ENCODE measurements at regions not wholly inside any gene's neighbourhood (a gene's known extent, or its start where the extent isn't known, plus 50 kb on each side); places are given as distances from the start of the nearest gene placed in this dataset.
"Not testable (repeated sequence)": the region's sequence is repeated elsewhere in the genome, so short reads cannot be mapped to it uniquely, and the experiment has no call there.

- Histone ChIP-seq H3K9me3 (replicated peaks in 1 of 11) (no peaks in the 10 kb centered on the region), H3K4me2 (no peak overlapping the region), H3K36me3 (no peaks in the 10 kb centered on the region), H3K4me1 (no peaks in the 10 kb centered on the region), H3K9ac (no peak overlapping the region), H3K4me3 (no peak overlapping the region), H3K27me3 (no peaks in the 10 kb centered on the region), H4K20me1 (no peaks in the 10 kb centered on the region), H3K27ac (no peak overlapping the region)
- TF ChIP-seq Cebpa-rat (IDR thresholded peaks at IDR 0.05) = no peak
Measured at GRCh38 chr11:38009932-38010331, 1411.9 kb upstream of the RAG2 start.

- H3K4me3 ChIP-seq = no peak overlapping the region
- no peaks in the 10 kb centered on the region for H4K20me1 ChIP-seq
- H3K27ac ChIP-seq = no peak overlapping the region
- no peaks in the 10 kb centered on the region for H3K36me3 ChIP-seq
- no peak for TF ChIP-seq Cebpa-rat (IDR thresholded peaks at IDR 0.05)
- no peaks in the 10 kb centered on the region for H3K4me1 ChIP-seq
- H3K9me3 ChIP-seq (replicated peaks in 1 of 11) = peaks cover 0 to 7% (median 4%) of the 10 kb centered on the region in 11 experiments; a peak in 9 of 22 replicates
- no peak overlapping the region for H3K4me2 ChIP-seq
- H3K9ac ChIP-seq = no peak overlapping the region
- H3K27me3 ChIP-seq = no peaks in the 10 kb centered on the region
Measured at GRCh38 chr11:38006466-38006865, 1408.4 kb upstream of the RAG2 start.

DNA sequence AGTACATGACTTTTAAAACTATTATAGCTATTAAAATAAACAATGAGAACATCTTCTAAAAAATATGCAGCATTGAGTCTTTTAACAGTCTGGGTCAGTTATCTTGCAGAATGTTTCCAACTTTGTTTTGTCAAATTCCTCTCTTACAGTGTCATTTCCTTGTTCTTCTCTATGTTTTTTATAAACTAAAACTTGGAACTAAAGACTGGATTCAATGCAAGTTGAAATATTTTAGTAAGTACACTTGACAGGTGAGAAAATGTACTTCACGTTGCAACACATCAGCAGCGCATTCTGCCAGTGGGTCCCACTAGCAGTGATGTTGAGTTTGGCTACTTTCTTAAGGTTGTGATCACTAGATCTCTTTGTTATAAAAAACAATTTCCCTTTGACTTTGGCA lies 1407.6 kb upstream of the RAG2 start:
- Histone ChIP-seq H3K27me3 (no peaks in the 10 kb centered on the region), H3K9ac (no peak overlapping the region), H3K4me2 (no peak overlapping the region), H3K9me3 (replicated peaks in 1 of 11) (peaks cover 0 to 7% (median 4%) of the 10 kb centered on the region in 11 experiments; a peak in 9 of 22 replicates), H4K20me1 (no peaks in the 10 kb centered on the region), H3K27ac (no peak overlapping the region), H3K4me3 (no peak overlapping the region), H3K36me3 (no peaks in the 10 kb centered on the region), H3K4me1 (no peaks in the 10 kb centered on the region)
- no peak for TF ChIP-seq Cebpa-rat (IDR thresholded peaks at IDR 0.05)

- no peaks in the 10 kb centered on the region for H3K4me1 ChIP-seq
Measured at GRCh38 chr11:37999171-37999570, 1401.1 kb upstream of the RAG2 start.

GRCh38 chr11:37995886-37996285 lies 1397.8 kb upstream of the RAG2 start:
- no peak for TF ChIP-seq Cebpa-rat (IDR thresholded peaks at IDR 0.05)
- Histone ChIP-seq H3K36me3 (no peaks in the 10 kb centered on the region), H3K4me1 (no peaks in the 10 kb centered on the region), H3K4me2 (no peak overlapping the region), H3K9ac (no peak overlapping the region), H4K20me1 (no peaks in the 10 kb centered on the region), H3K9me3 (replicated peaks in 1 of 11) (no peaks in the 10 kb centered on the region), H3K27me3 (no peaks in the 10 kb centered on the region), H3K4me3 (no peak overlapping the region), H3K27ac (no peak overlapping the region)

More at GRCh38 chr11:37999171-37999570, 1401.1 kb upstream of the RAG2 start:
- peaks cover 0 to 2% (median 1%) of the 10 kb centered on the region in 11 experiments; a peak in 8 of 22 replicates for H3K9me3 ChIP-seq (replicated peaks in 1 of 11)
- H4K20me1 ChIP-seq = no peaks in the 10 kb centered on the region
- H3K36me3 ChIP-seq = no peaks in the 10 kb centered on the region
- H3K4me2 ChIP-seq = no peak overlapping the region
- H3K27ac ChIP-seq = no peak overlapping the region
- H3K4me3 ChIP-seq = no peak overlapping the region
- no peak overlapping the region for H3K9ac ChIP-seq
- TF ChIP-seq Cebpa-rat (IDR thresholded peaks at IDR 0.05) = no peak
- H3K27me3 ChIP-seq = no peaks in the 10 kb centered on the region

DNA sequence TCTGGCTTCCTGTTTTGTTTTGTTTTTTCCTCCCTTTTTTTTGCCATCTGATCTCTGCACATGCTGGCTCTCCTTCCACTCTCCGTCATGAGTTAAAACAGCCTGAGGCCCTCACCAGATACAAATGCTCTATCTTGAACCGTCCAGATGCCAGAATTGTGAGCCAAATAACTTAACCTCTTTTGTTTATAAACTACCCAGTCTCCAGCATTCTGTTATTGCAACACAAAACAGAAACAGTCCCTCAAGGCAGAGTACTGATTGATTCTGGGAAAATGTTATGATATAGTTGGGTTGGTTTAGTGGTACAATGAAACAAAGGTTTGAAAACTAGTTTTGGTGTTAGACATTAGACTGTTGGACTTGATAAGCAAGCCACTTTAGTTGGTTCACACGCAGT lies 1390.0 kb upstream of the RAG2 start:
- H3K27ac ChIP-seq = no peak overlapping the region
- no peaks in the 10 kb centered on the region for H3K4me1 ChIP-seq
- H3K9me3 ChIP-seq (replicated peaks in 1 of 11) = no peaks in the 10 kb centered on the region
- no peak overlapping the region for H3K4me2 ChIP-seq
- no peaks in the 10 kb centered on the region for H3K36me3 ChIP-seq
- H3K4me3 ChIP-seq = no peak overlapping the region
- no peak for TF ChIP-seq Cebpa-rat (IDR thresholded peaks at IDR 0.05)
- no peaks in the 10 kb centered on the region for H3K27me3 ChIP-seq
- no peaks in the 10 kb centered on the region for H4K20me1 ChIP-seq
- no peak overlapping the region for H3K9ac ChIP-seq

DNA sequence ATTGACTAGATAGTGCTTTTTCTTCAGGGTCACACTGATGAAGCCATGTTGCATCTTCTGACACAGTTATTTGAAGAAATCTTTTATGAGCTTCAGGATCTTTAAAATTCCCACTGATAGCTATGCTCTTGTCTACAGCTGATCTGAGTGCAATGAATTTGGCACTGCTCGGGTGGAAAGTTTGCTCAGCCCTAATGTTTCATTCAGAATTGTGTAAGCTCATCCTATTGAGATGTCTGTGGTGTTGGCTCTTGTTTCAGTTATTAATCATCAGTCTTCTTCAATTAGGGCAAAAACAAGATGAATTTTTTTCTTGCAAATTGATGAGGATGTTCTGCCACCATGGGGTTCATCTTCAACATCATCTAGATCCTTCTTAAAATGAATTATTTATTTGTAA lies 1387.0 kb upstream of the RAG2 start:
- no peaks in the 10 kb centered on the region for H3K4me1 ChIP-seq
- no peak overlapping the region for H3K4me3 ChIP-seq
- no peak overlapping the region for H3K27ac ChIP-seq
- no peak overlapping the region for H3K9ac ChIP-seq
- no peaks in the 10 kb centered on the region; a peak in 1 of 22 replicates for H4K20me1 ChIP-seq
- H3K27me3 ChIP-seq = no peaks in the 10 kb centered on the region
- TF ChIP-seq Cebpa-rat (IDR thresholded peaks at IDR 0.05) = no peak
- H3K4me2 ChIP-seq = no peak overlapping the region
- no peaks in the 10 kb centered on the region for H3K9me3 ChIP-seq (replicated peaks in 1 of 11)
- no peaks in the 10 kb centered on the region for H3K36me3 ChIP-seq

- Histone ChIP-seq H3K4me3 (no peak overlapping the region), H3K27ac (no peak overlapping the region), H3K9me3 (replicated peaks in 1 of 11) (no peaks in the 10 kb centered on the region), H3K9ac (no peak overlapping the region), H3K4me2 (no peak overlapping the region), H3K36me3 (no peaks in the 10 kb centered on the region), H3K27me3 (no peaks in the 10 kb centered on the region), H4K20me1 (no peaks in the 10 kb centered on the region; a peak in 1 of 22 replicates), H3K4me1 (no peaks in the 10 kb centered on the region)
- no peak for TF ChIP-seq Cebpa-rat (IDR thresholded peaks at IDR 0.05)
Measured at GRCh38 chr11:37978647-37979046, 1380.6 kb upstream of the RAG2 start.

DNA sequence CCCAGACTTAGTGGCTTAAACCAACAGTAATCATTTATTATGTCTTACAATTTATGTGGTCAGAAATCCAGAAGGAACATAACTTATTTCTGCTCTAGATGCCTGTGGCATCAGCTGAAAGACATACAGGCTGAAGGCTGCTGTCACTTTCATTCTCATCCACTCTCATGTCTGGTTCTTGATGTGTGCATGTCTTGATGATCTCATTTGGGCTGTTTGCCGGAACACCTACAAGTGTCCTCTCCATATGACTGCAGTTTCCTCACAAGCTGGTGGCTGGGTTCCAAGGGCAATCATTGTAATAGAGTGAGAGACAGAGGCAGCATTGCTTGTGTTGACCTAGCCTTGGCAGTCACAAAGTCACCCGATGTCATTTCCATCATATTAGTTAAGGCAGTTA lies 1375.9 kb upstream of the RAG2 start:
- Histone ChIP-seq H4K20me1 (no peaks in the 10 kb centered on the region), H3K4me1 (no peaks in the 10 kb centered on the region), H3K27me3 (no peaks in the 10 kb centered on the region), H3K27ac (no peak overlapping the region), H3K9ac (no peak overlapping the region), H3K9me3 (replicated peaks in 1 of 11) (no peaks in the 10 kb centered on the region), H3K36me3 (no peaks in the 10 kb centered on the region), H3K4me3 (no peak overlapping the region), H3K4me2 (no peak overlapping the region)
- no peak for TF ChIP-seq Cebpa-rat (IDR thresholded peaks at IDR 0.05)

DNA sequence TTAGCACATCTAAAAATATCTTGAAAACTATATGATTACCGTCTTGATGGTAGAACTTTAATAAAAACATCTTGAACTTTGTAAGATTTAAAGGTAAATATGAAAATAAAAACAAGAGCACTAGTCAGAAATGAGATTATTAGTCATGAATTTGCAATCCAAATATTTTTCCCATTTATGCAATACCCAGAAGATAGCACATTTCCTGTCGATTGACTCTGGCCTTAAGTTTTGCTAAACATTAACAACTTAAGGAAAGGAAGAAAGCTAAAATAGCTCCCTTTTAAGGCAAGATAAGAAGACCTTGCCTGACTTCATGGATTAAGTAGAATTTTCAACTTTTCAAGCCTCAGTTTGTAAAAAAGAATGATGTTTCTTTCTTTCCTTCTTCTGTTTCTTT lies 1374.7 kb upstream of the RAG2 start:
- Histone ChIP-seq H3K4me3 (no peak overlapping the region), H3K9ac (no peak overlapping the region), H3K9me3 (replicated peaks in 1 of 11) (peaks cover 0 to 5% (median 0%) of the 10 kb centered on the region in 11 experiments; a peak in 4 of 22 replicates), H3K27ac (no peak overlapping the region), H4K20me1 (no peaks in the 10 kb centered on the region), H3K4me1 (no peaks in the 10 kb centered on the region), H3K4me2 (no peak overlapping the region), H3K27me3 (no peaks in the 10 kb centered on the region), H3K36me3 (no peaks in the 10 kb centered on the region)
- TF ChIP-seq Cebpa-rat (IDR thresholded peaks at IDR 0.05) = no peak

DNA sequence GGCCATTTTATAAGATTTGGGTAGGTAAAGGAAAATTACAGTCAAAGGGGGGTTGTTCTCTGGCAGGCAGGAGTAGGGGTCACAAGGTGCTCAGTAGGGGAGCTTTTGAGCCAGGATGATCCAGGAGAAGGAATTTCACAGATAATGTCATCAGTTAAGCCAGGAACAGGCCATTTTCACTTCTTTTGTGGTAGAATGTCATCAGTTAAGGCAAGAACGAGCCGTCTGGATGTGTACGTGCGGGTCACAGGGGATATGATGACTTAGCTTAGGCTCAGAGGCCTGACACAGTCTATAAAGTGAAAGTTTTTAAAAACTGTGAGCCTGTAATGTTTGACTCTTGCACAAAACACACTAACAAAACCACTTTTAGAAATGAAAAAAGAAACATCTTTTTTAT lies 1371.3 kb upstream of the RAG2 start:
- not testable (repeated sequence) for H3K4me3 ChIP-seq, H3K27ac ChIP-seq, H4K20me1 ChIP-seq, H3K27me3 ChIP-seq, H3K4me2 ChIP-seq, H3K36me3 ChIP-seq, H3K9ac ChIP-seq
- peaks cover 0 to 12% (median 0%) of the 10 kb centered on the region in 11 experiments; a peak in 4 of 22 replicates for H3K9me3 ChIP-seq (replicated peaks in 1 of 11)
- H3K4me1 ChIP-seq = peaks cover 0 to 14% (median 5%) of the 10 kb centered on the region in 10 experiments; a peak in 6 of 20 replicates

All from BLaER1 treated with 17β-estradiol and CSF1 and Interleukin-3, amounts not matched to agents 10 nM and 100 nM (cell line).